ENCODE measurements at regions not wholly inside any gene's neighbourhood (a gene's known extent, or its start where the extent isn't known, plus 50 kb on each side); places are given as distances from the start of the nearest gene placed in this dataset.

DNA sequence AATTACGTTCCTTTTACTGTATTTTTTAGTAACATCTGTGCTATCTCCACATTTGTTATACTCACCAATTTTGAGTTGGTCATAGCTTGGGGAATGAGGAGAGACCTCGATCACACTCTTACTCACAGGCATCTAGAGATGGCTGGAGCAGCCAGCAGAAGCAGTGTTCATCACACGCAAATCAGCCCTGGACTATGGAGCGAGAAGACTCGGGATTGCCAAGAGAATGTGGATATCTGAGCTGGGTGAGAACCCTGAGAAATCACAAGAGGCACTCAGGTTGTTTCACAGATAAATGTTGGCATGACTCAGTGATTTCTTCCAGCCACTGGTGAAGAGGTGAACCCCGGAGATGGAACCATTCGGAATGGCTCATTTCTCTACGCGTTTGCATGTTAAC lies 820.1 kb upstream of the IGFBP3 start:
- intact Hi-C loops (cut with DNase I) = no loop called here
- no peak for DNase-seq (ENCODE audit: low spot score)

DNA sequence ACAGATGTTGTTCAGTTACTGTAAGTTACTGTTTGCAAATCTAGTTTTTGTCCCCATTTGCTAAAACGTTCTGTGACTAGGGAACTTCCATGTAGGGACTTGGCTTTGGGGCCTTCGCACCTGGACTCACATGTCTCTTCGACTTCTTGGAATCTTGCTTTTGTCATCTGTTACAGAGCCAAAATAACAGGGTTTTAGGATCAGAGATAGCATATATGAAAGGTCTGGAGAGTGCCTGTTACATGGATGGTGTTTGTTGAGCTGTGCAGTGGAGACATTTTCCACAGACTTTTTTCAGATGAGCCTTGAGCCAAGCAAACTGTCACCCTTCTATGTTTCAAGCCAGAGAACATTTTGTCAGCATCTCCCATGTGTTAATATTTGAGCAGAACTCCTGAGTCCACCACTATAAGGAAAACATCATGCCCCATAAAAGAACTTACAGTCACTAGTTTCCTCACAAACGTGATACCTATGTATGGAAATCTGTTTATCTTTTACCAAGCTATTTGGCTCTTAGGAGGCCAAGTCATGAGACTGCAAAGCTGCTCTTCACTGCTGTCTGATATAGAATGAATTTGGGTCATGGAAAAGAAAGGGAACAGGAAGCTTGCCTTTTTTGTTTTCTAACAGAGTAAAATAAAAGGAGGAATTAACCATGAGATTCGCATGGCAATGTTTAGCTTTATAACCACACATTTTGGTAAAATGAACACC lies 818.6 kb upstream of the IGFBP3 start:
- no peak for DNase-seq (ENCODE audit: low spot score)
- intact Hi-C loops (cut with DNase I) = no loop called here

DNA sequence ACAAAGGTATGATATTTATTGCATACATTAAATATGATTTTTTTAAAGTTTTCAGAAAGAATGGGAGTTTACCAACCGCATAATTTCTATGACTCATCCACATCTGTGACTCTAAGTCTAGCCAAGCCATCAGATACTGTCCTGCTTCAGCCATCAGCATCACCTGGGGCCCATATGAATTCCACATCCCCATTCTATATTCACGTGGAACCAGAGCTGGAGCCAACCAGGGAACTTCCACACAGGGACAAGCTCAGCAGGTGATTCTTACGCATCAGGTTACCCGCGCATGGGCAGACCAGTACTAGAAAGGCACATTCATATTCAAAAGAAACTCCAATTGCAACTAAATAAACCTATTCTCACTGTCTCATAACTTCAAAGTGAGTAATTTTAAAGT lies 817.7 kb upstream of the IGFBP3 start:
- DNase-seq (ENCODE audit: low spot score) = no peak
- intact Hi-C loops (cut with DNase I) = no loop called here

DNA sequence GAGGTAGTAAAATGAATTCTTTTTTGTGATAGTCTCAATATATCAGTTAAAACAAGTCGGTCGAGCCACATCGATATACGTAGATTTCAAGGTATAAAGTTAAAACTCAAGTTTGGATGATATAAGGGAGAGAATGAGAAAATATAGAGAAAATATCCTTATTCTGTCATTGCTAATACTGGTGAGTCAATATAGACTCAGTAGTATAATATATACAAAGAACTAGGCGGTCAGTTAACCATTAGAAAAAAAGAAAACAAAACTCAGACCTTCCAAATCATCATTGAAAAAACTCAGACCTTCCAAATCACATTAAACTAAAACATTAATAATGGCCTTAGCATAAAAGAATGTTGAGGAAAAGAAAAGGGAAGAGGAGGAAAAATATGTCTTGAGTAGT lies 817.1 kb upstream of the IGFBP3 start:
- intact Hi-C loops (cut with DNase I) = no loop called here
- no peak for DNase-seq (ENCODE audit: low spot score)

DNA sequence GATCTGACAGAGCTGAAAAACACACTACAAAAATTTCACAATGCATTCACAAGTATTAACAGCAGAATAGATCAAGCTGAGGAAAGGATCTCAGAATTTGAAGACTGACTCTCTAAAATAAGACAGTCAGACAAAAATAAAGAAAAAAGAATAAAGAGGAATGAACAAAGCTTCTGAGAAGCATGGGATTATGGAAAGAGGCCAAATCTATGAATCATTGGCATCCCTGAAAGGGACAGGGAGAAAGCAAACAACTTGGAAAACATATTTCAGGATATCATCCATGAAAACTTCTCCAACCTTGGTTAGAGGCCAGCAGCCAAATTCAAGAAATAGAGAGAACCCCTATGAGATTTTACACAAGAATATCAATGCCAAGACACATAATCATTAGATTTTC lies 804.8 kb upstream of the IGFBP3 start:
- DNase-seq (ENCODE audit: low spot score) = no peak
- intact Hi-C loops (cut with DNase I) = no loop called here

DNA sequence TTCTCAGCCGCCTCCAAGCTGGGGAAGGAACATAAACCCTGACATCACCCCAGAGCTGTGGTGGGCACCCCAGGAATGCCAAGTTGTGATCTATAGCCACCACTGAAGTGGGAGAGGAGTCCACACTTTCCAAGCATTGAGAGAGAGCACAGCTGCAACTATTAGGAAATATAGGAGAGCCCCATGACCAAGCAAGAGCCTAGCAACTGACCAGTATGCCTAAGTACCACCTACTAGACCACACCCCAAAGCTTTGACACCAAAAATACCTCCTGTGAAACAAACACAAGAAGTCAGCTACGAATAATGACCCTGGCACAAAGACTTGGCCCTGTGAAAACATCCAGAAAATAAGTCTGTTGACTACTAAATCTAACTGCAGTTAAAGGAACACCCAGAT lies 804.1 kb upstream of the IGFBP3 start:
- DNase-seq (ENCODE audit: low spot score) = no peak
- intact Hi-C loops (cut with DNase I) = no loop called here

DNA sequence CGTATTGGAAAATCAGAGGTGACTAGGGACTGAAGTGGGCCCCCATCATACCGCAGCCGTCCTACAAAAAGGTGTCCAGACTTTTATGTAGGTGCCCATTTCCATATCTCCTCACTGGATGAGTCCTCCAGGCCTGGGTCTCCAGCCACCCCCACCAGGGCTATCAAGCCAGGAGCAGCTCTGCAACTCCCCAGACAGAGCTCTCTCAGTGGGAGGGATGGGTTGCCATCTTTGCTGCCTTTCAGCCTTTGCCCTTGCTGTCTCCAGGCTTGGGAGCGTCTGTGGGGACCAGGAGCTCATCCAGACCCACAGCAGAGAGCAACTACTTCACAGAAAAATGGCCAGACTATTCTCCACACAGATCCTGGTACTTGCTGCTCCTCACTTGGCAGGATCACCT lies 802.7 kb upstream of the IGFBP3 start:
- DNase-seq (ENCODE audit: low spot score) = no peak
- intact Hi-C loops (cut with DNase I) = no loop called here

DNA sequence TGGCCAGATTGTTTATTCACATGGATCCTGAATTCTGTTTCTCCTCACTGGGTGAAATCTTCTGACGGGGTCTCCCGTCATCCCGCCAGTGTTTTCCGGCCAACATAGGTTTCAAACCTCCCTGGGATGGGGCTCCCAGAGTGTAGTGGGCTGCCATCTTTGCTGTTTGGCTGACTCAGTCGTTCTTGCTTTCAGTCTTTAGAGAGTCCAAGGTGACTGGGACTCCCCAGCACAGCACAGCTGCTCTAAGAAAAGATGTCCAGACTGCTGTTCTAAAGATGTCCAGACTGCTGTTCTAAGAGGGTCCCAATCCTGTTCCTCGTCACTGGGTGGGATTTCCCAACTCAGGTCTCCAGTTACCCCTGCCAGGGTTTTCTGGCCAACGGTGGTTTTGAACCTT lies 801.9 kb upstream of the IGFBP3 start:
- no peak for DNase-seq (ENCODE audit: low spot score)
- intact Hi-C loops (cut with DNase I) = no loop called here

DNA sequence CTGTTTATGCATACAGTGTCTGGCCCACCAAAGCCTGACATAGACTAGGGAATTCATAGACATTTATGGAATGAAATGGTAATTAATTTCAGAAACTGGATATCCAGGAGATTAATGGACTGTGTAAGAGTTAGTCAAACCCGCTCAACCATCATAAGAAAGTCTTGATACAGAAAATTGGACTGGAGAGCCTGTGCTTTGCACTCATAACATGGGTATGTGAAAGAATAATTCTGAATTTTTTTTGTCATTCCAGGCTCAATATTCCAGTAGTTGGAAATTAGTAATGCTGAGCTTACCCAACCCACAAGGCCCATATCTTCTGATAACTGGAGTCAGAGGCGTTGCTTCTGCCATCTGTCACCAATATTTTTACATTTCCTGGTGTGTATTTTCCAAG lies 799.7 kb upstream of the IGFBP3 start:
- intact Hi-C loops (cut with DNase I) = no loop called here
- DNase-seq (ENCODE audit: low spot score) = no peak

DNA sequence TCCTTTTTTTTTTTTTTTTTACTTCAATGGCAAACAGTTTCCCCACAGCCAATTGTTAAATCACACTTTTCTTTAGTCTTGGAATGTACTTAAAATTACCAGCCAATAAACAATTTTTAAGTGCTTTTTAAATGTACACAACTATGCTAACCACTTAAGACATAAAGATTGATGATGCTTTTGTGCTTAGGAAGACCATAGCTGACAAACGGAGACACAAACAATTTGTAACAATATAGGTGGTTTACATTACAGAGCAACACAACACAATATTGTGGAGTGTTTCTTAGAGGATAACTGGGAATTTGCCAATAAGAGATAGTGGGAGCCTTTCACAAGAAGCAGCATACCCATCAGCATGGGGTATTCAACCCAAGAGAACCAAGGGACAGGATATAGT lies 798.5 kb upstream of the IGFBP3 start:
- intact Hi-C loops (cut with DNase I) = no loop called here
- no peak for DNase-seq (ENCODE audit: low spot score)

DNA sequence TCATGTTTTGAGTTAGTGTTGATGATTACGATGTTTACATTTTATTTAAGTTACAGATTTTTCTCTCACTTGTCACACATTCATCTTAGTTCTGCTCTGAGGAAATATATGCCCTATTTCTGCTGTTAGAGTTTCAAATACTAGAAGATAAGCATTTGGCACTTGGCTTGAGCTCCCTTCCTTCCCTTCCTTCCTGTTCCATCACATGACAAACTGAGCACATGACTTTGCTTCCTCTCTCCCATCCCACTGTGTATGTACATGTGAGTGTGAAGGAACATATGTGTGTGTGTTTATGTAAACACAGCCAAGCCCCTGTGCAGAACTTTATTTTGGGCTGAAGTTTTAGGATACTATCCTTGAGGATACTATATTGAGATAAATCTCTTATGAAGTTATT lies 795.9 kb upstream of the IGFBP3 start:
- intact Hi-C loops (cut with DNase I) = no loop called here
- DNase-seq (ENCODE audit: low spot score) = no peak

DNA sequence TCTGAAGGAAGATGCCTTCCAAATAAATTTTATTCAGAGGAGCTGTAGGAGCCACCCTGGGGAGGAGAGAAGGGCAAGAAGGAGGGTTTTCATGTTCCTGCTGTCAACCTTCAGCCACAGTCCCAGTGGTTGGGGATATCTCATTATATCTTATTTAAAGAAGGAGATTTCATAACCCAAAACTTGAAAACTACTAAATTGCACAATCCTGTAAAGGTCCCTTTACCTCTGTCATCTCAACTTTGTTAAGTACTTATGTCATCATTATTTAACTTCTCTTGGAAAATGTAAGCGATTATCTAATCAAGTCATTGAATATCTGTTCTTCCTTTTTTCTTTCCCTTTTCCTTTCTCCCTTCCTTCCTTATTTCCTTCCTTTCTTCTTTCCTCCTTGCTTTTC lies 794.5 kb upstream of the IGFBP3 start:
- DNase-seq (ENCODE audit: low spot score) = no peak
- intact Hi-C loops (cut with DNase I) = no loop called here

DNA sequence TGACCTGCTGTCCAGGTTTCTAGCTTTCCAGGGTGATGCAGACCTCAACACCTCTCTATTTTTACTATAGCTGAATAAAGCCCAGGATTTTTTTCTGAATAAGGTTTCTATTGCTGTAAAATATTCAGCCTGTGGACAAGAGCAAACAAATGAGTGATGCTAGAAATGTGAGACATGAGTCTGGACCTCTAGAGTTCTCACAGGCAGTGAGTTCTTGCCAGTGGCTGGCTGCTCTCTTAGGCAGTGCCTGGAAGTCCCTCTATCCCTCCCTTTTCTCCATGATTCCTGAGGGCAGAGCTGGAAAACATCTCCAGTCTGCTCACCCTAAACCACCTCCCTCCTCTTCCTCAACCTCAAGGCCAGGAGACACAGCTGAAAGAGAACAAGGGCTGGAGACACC lies 793.8 kb upstream of the IGFBP3 start:
- intact Hi-C loops (cut with DNase I) = no loop called here

DNA sequence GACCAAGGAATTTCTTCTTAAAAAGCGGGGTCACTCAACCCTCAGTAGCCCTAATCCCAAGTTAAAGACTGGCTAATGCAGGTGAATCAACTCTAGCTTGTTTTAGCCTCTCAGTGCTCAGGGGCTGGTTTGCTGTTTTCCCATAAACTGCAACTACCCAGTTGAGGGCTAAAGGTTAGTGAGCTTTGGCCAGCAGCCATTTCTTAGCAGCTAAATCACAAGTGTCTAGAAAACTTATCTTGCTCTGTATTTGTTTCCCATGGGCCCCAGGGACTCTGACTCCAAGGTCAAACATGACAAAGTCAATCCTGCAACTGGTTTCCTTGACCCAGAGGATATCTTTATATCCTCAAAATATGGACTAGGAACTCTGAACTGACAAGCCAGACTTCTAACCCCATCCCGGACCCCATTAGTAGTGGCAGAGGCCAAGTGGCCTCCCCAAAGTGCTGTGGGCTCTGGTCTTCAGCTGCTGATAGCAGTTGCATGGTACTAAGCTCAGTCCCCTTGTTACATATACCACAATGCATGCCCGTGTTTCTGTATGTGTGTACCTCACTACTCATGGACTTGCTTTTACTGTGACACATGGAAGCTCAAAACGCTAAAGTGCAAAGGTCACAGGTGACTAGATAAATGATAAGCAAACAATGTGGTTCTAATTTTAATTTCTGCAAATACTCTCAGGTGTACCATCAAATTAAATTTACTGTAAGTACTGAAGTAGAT lies 793.0 kb upstream of the IGFBP3 start:
- intact Hi-C loops (cut with DNase I) = no loop called here
- DNase-seq (ENCODE audit: low spot score) = no peak

More for the DNA sequence above, 793.8 kb upstream of the IGFBP3 start:
- DNase-seq (ENCODE audit: low spot score) = no peak

DNA sequence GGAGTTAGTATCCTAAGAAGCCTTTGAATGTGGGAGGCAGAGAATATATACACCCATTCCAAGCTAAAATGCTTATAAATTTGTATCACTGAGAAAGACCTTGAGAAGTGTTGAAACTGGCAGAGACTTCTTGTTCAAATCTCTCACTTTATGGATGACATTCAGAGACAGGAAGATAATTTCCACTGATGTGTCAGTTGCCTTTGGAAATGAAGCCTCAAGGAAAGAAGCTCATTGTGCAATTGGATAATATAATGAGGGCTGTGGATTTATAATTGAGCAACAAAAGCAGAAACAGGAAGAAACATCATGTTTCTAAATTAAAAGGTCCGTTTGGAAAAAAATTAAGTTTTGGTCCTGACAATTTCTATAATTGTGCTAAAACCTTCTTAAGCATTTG lies 789.9 kb upstream of the IGFBP3 start:
- intact Hi-C loops (cut with DNase I) = no loop called here
- no peak for DNase-seq (ENCODE audit: low spot score)

DNA sequence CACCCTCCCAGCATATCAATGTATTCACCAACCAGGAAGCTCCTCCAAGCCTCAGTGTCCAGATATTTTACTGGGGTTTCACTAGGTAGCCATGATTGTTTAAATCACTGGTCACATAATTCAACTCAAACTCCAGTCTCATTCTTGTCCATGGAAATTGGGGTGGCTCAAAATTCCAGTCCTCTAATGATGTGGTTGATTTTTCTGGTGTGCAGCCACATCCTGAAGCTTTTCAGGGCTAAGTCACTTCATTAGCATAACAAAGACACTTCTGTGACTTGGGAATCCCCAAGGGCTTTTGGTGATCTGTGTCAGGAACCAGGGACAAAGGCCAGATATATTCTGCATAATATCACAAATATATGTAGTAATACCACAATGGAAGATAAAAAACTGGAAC lies 786.9 kb upstream of the IGFBP3 start:
- intact Hi-C loops (cut with DNase I) = no loop called here
- DNase-seq (ENCODE audit: low spot score) = no peak

DNA sequence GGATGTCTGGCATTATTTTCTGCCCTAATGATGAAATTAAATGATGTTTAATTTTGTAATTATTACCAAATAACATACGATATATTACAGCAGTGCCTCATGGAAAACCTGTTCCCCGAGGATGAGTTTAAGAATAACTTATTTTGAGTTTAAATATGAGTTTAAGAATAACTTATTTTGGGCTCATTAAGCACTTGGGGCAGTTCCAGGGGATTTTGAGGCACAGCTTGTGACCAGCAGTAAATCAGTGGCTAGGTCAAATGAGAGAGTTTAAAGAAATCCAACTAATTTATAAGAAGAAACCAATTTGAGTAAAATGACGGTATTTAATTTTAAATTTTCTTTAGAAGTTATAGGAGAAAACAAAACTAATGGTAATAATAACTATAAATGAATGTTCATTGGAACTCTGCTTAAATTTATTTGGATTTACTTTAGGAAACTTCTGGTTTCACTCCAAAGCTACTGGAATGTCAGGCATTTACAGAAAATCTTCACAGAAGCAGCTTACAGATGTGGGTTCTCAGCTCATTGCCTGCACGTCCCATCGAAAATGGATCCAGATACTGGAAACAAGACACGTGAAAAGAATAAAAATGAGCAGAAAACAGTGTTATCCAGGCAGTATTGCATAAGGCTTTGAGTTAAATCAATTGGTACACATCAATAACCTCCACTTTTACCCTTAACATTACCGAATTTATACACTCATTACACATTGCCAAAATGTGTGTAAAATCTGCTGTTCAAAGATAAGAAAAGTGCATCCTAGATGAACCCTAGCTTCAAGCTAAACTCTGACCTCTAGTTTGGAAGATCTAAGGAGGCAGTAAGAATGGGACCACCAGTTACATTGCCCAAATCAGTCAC lies 784.5 kb upstream of the IGFBP3 start:
- intact Hi-C loops (cut with DNase I) = no loop called here
- no peak for DNase-seq (ENCODE audit: low spot score)

DNA sequence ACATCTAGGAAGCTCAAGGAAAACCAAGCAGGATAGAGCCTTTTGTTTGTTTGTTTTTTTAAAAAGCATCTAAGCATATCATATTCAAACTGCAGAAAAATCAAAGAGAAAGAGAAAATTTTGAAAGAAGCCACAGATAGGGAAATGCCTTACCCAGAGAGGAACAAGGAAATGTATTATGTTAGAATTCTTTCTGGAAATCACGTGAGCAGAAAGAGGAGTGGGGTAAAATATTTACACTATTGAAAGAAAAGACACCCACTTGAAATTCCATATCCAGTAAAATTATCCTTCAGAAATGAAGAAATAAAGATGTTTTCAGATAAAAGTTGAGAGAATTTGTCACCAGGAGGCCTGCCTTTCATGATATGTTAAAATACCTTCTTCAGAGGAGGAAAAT lies 775.7 kb upstream of the IGFBP3 start:
- intact Hi-C loops (cut with DNase I) = no loop called here
- DNase-seq (ENCODE audit: low spot score) = no peak

DNA sequence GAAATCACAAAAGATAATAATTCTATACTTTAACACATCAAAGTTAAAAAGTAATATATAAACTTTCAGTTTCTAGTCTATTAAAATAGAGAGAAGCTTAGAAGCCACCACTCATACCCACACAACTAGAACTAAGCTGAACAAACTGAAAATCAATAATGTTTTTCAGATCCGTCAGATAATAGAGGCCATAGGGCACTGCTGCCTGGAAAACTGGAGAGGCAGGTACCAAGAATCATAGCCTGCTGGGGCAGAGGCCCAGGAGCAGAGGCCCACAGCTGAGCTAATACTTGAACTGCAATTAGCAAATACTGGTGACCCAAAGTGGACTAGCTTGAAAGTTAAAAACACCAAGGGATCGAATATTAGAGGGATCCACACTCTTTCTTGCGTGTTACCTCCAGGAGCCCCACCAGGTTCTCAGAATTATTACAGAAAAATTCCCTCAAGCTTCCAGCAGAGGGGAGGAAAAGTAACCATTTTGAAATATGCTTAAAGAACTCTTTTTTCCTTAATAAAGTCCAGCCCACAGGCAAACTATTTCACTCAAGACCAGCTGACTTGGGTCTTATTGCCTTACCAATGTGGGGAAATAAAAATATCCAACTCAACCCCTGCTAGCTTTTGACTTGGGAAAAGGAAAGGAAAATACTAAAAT lies 774.1 kb upstream of the IGFBP3 start:
- DNase-seq (ENCODE audit: low spot score) = no peak
- intact Hi-C loops (cut with DNase I) = no loop called here

DNA sequence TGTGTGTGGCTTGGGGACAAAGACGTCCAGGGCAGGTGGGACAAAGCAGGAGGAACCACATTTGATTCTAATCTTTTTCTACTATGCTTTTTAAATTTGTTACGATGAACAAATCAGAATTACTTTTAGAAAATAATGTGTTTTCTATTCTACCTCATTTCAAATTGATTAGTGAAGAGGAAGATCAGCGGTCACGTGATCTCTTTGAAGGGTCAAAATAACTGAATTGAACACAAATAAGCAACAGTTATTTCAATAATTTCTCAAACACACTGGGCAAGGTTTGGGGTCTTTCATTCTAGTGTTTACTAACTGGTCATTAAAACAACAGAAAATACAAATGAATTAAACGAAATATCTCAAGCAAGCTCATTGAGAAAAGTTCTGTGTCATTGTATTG lies 773.0 kb upstream of the IGFBP3 start:
- intact Hi-C loops (cut with DNase I) = no loop called here
- DNase-seq (ENCODE audit: low spot score) = no peak
